Neural cell (in vitro differentiated cells): ENCODE measurements at regions not wholly inside any gene's neighbourhood (a gene's known extent, or its start where the extent isn't known, plus 50 kb on each side); places are given as distances from the start of the nearest gene placed in this dataset.

Experiments used
- H2AFZ ChIP-seq: fragments of 200-600, 300-800 bp; sonication (generic), shearing (Covaris generic); 2 replicates; pipeline ENCODE4 v1.6.0; 2014; ENCODE audit warnings: low read depth, mild to moderate bottlenecking, antibody characterized with exemption, low read length, moderate library complexity
- H3F3A ChIP-seq: fragments of 200-600 bp; shearing (Covaris generic); 2 replicates; pipeline ENCODE4 v1.6.1; 2016; ENCODE audit warnings: mild to moderate bottlenecking, moderate library complexity, mixed read lengths, antibody characterized with exemption, low read length; ENCODE audit not compliant: insufficient read depth, poor library complexity, severe bottlenecking
- H3K27ac ChIP-seq: fragments of 200-600, 300-800 bp; sonication (generic), shearing (Covaris generic); 2 replicates; pipeline ENCODE4 v1.5.1; 2014; ENCODE audit warnings: mild to moderate bottlenecking, low read length, moderate library complexity
- H3K27me3 ChIP-seq: fragments of 300-800, 200-600 bp; sonication (generic), shearing (Covaris generic); 2 replicates; pipeline ENCODE4 v1.6.0; 2014; ENCODE audit warnings: mild to moderate bottlenecking, low read depth, low read length, moderate library complexity; ENCODE audit not compliant: insufficient read depth
- H3K36me3 ChIP-seq: fragments of 300-800, 200-600 bp; sonication (generic), shearing (Covaris generic); 2 replicates; pipeline ENCODE4 v1.5.1; 2014; ENCODE audit warnings: mild to moderate bottlenecking, antibody characterized with exemption, low read length, moderate library complexity; ENCODE audit not compliant: insufficient read depth
- H3K4me2 ChIP-seq: fragments of 300-800, 200-600 bp; sonication (generic), shearing (Covaris generic); 2 replicates; pipeline ENCODE4 v1.6.0; 2014; ENCODE audit warnings: mild to moderate bottlenecking, low read length
- H3K4me3 ChIP-seq: fragments of 300-800, 200-600 bp; sonication (generic), shearing (Covaris generic); 2 replicates; pipeline ENCODE4 v1.5.1; 2014; ENCODE audit warnings: mild to moderate bottlenecking, low read length, moderate library complexity
- H3K79me2 ChIP-seq: fragments of 200-600 bp; shearing (Covaris generic); replicated peaks from 2 replicates; pipeline ENCODE4 v1.6.0; 2014; ENCODE audit warnings: mild to moderate bottlenecking, low read length, moderate library complexity; ENCODE audit not compliant: insufficient read depth
- H3K9ac ChIP-seq: fragments of 300-800, 200-600 bp; sonication (generic), shearing (Covaris generic); 2 replicates; pipeline ENCODE4 v1.6.1; 2016; ENCODE audit warnings: mild to moderate bottlenecking, low read length, mixed read lengths
- H3K9me2 ChIP-seq: fragments of 200-600 bp; shearing (Covaris generic); 2 replicates; pipeline ENCODE4 v1.6.1; 2016; ENCODE audit warnings: mild to moderate bottlenecking, low read length, mixed read lengths; ENCODE audit not compliant: insufficient read depth
- H3K9me3 ChIP-seq: fragments of 200-600, 300-800 bp; sonication (generic), shearing (Covaris generic); 2 replicates; pipeline ENCODE4 v1.6.1; 2016; ENCODE audit warnings: mild to moderate bottlenecking, mixed run types, low read length, moderate library complexity, mixed read lengths
- H4K20me1 ChIP-seq: fragments of 200-600 bp; shearing (Covaris generic); 2 replicates; pipeline ENCODE4 v1.6.1; 2016; ENCODE audit warnings: mild to moderate bottlenecking, mixed run types; ENCODE audit not compliant: insufficient read depth
- EP300 ChIP-seq: fragments of 450-650 bp; conservative IDR thresholded peaks from 2 replicates; pipeline ENCODE4 v1.6.1; 2014; ENCODE audit warnings: antibody characterized with exemption, mild to moderate bottlenecking, moderate library complexity; ENCODE audit not compliant: poor library complexity, severe bottlenecking
- EZH2 ChIP-seq: fragments of 200-600, 300-800 bp; shearing (Covaris generic), sonication (generic); IDR thresholded peaks from 2 replicates; pipeline ENCODE4 v1.6.1; 2014; ENCODE audit warnings: antibody characterized with exemption, low read length, borderline replicate concordance, mild to moderate bottlenecking; ENCODE audit not compliant: insufficient read depth, poor library complexity, severe bottlenecking
- MXI1 ChIP-seq: fragments of 450-650 bp; conservative IDR thresholded peaks from 2 replicates; pipeline ENCODE4 v1.6.1; 2014; ENCODE audit warnings: antibody characterized with exemption, mild to moderate bottlenecking; ENCODE audit not compliant: poor library complexity, severe bottlenecking
- POLR2AphosphoS5 ChIP-seq: IDR thresholded peaks from 2 replicates; pipeline ENCODE4 v1.6.1; 2012
- RAD21 ChIP-seq: fragments of 450-650 bp; conservative IDR thresholded peaks from 2 replicates; pipeline ENCODE4 v1.6.1; 2014; ENCODE audit warnings: antibody characterized with exemption, mild to moderate bottlenecking, moderate library complexity
- REST ChIP-seq: IDR thresholded peaks from 2 replicates; pipeline ENCODE4 v1.6.1; 2012; ENCODE audit warnings: borderline replicate concordance
- SMC3 ChIP-seq: fragments of 450-650 bp; conservative IDR thresholded peaks from 2 replicates; pipeline ENCODE4 v1.6.1; 2014; ENCODE audit warnings: antibody characterized with exemption, mild to moderate bottlenecking, moderate library complexity; ENCODE audit not compliant: poor library complexity
- TAF1 ChIP-seq: IDR thresholded peaks from 2 replicates; pipeline ENCODE4 v1.6.1; 2012; ENCODE audit warnings: low read depth
- TF ChIP-seq, protein P1 (sequence below): fragments of 450-650 bp; IDR thresholded peaks from 2 replicates; pipeline ENCODE4 v1.5.1; 2014; ENCODE audit warnings: antibody characterized with exemption, mild to moderate bottlenecking, moderate library complexity; ENCODE audit not compliant: poor library complexity, severe bottlenecking

DNA sequence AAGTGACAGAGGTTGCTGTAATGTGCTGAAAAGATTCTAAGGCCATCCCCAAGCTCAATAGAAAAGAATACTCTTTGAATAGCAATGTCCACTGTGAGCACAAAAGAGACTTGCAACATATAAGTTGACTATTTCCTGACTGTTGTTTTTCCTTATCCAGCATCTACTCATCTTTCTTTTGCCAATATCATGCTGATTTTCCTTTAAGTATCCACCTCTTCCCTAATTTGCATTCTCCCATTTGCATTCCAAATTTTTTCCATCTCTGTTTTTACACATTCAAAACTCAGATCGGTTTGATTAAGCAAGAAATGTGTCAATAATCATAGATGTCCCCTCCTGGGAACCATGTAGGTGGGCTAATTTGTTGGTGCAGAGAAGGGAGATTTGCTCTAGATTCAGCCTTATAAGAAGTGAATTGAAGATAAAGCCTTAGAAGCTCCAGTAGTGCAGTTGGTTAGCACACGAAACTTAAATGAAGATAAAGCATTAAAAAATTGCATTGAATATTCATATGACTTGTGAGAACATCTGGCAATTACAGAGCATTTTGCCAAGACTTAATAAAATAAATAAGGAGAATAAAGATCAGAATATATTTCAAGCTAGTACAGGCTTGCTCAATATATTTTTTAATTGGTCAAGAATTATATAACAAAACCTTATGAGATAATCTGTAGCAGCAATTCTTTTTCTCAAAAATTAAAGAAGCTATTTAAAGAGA lies 267.6 kb downstream of the TMEM167A start:
- Histone ChIP-seq H3K9me2 (no peaks in the 10 kb centered on the region), H3K27me3 (no peaks in the 10 kb centered on the region), H3K36me3 (no peaks in the 10 kb centered on the region), H3F3A (peaks cover 4% of the 10 kb centered on the region), H3K27ac (no peak overlapping the region), H4K20me1 (no peaks in the 10 kb centered on the region), H3K79me2 (no peaks in the 10 kb centered on the region), H3K9ac (no peak overlapping the region), H3K4me3 (no peak overlapping the region), H3K9me3 (no peaks in the 10 kb centered on the region), H2AFZ (no peak overlapping the region), H3K4me2 (no peak overlapping the region)
- TF ChIP-seq, protein P1, sequence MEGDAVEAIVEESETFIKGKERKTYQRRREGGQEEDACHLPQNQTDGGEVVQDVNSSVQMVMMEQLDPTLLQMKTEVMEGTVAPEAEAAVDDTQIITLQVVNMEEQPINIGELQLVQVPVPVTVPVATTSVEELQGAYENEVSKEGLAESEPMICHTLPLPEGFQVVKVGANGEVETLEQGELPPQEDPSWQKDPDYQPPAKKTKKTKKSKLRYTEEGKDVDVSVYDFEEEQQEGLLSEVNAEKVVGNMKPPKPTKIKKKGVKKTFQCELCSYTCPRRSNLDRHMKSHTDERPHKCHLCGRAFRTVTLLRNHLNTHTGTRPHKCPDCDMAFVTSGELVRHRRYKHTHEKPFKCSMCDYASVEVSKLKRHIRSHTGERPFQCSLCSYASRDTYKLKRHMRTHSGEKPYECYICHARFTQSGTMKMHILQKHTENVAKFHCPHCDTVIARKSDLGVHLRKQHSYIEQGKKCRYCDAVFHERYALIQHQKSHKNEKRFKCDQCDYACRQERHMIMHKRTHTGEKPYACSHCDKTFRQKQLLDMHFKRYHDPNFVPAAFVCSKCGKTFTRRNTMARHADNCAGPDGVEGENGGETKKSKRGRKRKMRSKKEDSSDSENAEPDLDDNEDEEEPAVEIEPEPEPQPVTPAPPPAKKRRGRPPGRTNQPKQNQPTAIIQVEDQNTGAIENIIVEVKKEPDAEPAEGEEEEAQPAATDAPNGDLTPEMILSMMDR: no peak
- TF ChIP-seq REST (no peak), POLR2AphosphoS5 (no peak), SMC3 (no peak), MXI1 (no peak), EP300 (no peak), RAD21 (no peak), TAF1 (no peak), EZH2 (no peak)

- TF ChIP-seq POLR2AphosphoS5 (no peak), EP300 (no peak), RAD21 (no peak), TAF1 (no peak), EZH2 (no peak), MXI1 (no peak)
- H3K27me3 ChIP-seq: no peaks in the 10 kb centered on the region
Observed at GRCh38 chr5:82808960-82809359, 268.2 kb downstream of the TMEM167A start.

More at GRCh38 chr5:82808960-82809359, 268.2 kb downstream of the TMEM167A start:
- Histone ChIP-seq H3F3A (peaks cover 4% of the 10 kb centered on the region), H3K9me2 (no peaks in the 10 kb centered on the region), H3K4me3 (no peak overlapping the region), H3K79me2 (no peaks in the 10 kb centered on the region), H3K9ac (no peak overlapping the region), H3K36me3 (no peaks in the 10 kb centered on the region), H3K27ac (no peak overlapping the region), H3K4me2 (no peak overlapping the region), H2AFZ (no peak overlapping the region), H4K20me1 (no peaks in the 10 kb centered on the region), H3K9me3 (no peaks in the 10 kb centered on the region)
